ENCODE measurements at regions not wholly inside any gene's neighbourhood (a gene's known extent, or its start where the extent isn't known, plus 50 kb on each side); places are given as distances from the start of the nearest gene placed in this dataset.

DNA sequence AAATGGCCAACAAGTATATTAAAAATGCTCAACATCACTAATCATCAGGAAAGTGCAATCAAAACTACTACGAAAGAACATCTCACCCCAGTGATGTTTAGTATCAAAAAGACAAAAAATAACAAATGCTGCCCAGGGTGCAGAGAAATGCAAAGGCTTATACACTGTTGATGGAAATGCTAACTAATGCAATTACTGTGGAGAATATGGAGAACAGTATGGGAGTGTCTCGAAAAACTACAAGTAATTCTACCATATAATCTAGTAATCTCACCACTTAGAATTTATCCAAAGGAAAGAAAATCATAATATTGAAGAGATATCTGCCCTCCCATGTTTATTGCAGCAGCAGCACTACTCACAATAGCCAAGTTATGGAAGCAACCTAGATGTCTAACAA is 246.5 kb upstream of the VLDLR start:
- TF ChIP-seq, protein P1, sequence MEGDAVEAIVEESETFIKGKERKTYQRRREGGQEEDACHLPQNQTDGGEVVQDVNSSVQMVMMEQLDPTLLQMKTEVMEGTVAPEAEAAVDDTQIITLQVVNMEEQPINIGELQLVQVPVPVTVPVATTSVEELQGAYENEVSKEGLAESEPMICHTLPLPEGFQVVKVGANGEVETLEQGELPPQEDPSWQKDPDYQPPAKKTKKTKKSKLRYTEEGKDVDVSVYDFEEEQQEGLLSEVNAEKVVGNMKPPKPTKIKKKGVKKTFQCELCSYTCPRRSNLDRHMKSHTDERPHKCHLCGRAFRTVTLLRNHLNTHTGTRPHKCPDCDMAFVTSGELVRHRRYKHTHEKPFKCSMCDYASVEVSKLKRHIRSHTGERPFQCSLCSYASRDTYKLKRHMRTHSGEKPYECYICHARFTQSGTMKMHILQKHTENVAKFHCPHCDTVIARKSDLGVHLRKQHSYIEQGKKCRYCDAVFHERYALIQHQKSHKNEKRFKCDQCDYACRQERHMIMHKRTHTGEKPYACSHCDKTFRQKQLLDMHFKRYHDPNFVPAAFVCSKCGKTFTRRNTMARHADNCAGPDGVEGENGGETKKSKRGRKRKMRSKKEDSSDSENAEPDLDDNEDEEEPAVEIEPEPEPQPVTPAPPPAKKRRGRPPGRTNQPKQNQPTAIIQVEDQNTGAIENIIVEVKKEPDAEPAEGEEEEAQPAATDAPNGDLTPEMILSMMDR (IDR thresholded peaks at IDR 0.05; ENCODE audit: insufficient read depth, low read depth, low read length), result no peak
- TF ChIP-seq EZH2 (IDR thresholded peaks at IDR 0.05; ENCODE audit: insufficient read depth, low read length), result no peak

All from astrocyte (in vitro differentiated cells and primary cell).